ENCODE measurements at regions not wholly inside any gene's neighbourhood (a gene's known extent, or its start where the extent isn't known, plus 50 kb on each side); places are given as distances from the start of the nearest gene placed in this dataset.

DNA sequence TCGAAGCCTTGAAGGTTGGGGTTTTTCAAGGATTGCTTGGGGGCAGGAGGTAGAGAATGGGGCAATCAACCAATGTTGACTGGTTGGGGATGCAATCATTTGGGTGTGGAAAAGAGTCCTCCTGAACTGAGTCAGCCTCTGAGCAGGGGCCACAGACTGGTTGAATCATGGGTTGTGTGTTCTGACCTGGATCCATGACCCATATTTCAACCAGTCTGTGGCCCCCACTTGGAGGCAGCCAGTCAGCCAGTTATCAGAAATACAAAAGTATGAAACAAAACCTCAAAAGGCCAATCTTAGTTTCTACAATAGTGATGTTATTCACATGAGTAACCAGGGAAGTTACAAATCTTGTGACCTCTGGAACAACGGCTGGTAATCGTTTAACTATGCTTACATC, 81.4 kb upstream of the RANBP6 start:
- TF ChIP-seq POLR2AphosphoS5 (IDR thresholded peaks at IDR 0.05) (no peak), MXI1 (conservative IDR thresholded peaks at IDR 0.05; ENCODE audit: poor library complexity, severe bottlenecking) (no peak), EZH2 (IDR thresholded peaks at IDR 0.05; ENCODE audit: borderline replicate concordance, insufficient read depth, low read length, poor library complexity, severe bottlenecking) (no peak)
- TF ChIP-seq, protein P1, sequence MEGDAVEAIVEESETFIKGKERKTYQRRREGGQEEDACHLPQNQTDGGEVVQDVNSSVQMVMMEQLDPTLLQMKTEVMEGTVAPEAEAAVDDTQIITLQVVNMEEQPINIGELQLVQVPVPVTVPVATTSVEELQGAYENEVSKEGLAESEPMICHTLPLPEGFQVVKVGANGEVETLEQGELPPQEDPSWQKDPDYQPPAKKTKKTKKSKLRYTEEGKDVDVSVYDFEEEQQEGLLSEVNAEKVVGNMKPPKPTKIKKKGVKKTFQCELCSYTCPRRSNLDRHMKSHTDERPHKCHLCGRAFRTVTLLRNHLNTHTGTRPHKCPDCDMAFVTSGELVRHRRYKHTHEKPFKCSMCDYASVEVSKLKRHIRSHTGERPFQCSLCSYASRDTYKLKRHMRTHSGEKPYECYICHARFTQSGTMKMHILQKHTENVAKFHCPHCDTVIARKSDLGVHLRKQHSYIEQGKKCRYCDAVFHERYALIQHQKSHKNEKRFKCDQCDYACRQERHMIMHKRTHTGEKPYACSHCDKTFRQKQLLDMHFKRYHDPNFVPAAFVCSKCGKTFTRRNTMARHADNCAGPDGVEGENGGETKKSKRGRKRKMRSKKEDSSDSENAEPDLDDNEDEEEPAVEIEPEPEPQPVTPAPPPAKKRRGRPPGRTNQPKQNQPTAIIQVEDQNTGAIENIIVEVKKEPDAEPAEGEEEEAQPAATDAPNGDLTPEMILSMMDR (IDR thresholded peaks at IDR 0.05; ENCODE audit: poor library complexity, severe bottlenecking): no peak
- TF ChIP-seq, protein P2, sequence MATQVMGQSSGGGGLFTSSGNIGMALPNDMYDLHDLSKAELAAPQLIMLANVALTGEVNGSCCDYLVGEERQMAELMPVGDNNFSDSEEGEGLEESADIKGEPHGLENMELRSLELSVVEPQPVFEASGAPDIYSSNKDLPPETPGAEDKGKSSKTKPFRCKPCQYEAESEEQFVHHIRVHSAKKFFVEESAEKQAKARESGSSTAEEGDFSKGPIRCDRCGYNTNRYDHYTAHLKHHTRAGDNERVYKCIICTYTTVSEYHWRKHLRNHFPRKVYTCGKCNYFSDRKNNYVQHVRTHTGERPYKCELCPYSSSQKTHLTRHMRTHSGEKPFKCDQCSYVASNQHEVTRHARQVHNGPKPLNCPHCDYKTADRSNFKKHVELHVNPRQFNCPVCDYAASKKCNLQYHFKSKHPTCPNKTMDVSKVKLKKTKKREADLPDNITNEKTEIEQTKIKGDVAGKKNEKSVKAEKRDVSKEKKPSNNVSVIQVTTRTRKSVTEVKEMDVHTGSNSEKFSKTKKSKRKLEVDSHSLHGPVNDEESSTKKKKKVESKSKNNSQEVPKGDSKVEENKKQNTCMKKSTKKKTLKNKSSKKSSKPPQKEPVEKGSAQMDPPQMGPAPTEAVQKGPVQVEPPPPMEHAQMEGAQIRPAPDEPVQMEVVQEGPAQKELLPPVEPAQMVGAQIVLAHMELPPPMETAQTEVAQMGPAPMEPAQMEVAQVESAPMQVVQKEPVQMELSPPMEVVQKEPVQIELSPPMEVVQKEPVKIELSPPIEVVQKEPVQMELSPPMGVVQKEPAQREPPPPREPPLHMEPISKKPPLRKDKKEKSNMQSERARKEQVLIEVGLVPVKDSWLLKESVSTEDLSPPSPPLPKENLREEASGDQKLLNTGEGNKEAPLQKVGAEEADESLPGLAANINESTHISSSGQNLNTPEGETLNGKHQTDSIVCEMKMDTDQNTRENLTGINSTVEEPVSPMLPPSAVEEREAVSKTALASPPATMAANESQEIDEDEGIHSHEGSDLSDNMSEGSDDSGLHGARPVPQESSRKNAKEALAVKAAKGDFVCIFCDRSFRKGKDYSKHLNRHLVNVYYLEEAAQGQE (IDR thresholded peaks at IDR 0.05; ENCODE audit: borderline replicate concordance): no peak
